ENCODE measurements at regions not wholly inside any gene's neighbourhood (a gene's known extent, or its start where the extent isn't known, plus 50 kb on each side); places are given as distances from the start of the nearest gene placed in this dataset.

DNA sequence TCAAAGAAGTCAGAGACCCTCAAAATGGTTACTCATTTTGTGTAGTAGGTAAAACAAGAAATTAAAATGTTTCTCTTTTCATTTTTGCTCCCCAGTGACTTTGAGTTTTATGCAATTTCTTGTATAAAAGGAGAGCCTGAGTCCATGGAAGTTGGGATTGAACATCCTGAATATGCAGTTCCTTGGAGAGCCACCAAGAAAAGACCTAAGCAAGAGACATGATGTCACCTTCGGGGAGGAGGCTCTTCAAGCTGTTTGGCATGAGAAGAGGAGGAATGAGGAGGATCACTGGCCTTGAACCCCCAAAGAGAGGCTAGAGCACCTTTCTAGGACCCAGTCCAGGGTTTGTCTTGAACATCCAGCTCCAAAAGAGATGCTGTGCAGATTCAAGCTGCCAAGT is 62.3 kb upstream of the CALM2 start:
- DNase-seq (ENCODE audit: low read depth in 4 of 4, low spot score in 1 of 4) = no peak

DNA sequence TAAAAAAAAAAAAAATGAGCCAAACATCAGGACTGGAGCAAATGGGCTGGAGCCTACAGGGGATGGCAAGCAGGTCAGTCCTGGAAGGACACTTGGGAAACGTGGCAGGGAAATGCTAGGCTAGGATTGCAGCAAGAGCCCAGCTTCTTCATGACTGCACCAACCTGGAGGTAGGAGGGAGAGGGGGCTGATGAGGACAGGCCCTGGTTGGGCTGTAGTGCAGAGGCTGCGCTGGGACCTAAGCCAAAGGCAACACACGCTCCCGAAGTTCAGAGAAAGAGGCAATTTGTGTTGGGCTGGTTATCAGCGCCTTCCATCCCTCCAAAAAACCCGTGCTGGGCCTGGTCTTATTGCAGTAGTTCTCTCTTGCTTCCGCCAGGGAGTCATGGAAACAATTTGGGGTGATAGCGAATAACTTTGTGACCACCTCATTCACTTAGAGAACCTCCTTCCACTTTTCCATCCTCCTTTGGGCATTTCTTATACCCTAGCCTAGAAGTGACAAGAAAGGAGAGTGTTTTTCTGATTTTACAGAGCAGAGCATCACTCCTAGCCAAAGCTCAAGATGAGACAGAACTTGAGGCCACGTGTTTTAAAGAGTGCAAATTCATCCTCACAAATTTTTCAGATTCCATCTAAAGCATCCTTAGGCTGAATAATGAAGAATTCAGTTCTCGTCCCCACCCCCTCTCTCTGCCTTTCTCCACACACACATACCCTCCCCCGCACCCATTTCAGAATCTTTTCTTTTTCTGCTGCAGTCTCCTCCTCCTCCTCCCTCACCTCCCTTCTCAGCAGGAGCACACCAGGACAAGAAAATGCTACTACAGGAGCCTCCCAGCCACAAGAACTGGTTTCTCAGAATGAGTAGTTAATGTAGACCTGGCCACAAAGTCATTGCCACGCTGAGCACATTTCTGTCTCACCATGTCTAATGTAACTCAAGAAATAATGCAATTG is 61.3 kb upstream of the CALM2 start:
- no peak for DNase-seq (ENCODE audit: low read depth in 4 of 4, low spot score in 1 of 4)

DNA sequence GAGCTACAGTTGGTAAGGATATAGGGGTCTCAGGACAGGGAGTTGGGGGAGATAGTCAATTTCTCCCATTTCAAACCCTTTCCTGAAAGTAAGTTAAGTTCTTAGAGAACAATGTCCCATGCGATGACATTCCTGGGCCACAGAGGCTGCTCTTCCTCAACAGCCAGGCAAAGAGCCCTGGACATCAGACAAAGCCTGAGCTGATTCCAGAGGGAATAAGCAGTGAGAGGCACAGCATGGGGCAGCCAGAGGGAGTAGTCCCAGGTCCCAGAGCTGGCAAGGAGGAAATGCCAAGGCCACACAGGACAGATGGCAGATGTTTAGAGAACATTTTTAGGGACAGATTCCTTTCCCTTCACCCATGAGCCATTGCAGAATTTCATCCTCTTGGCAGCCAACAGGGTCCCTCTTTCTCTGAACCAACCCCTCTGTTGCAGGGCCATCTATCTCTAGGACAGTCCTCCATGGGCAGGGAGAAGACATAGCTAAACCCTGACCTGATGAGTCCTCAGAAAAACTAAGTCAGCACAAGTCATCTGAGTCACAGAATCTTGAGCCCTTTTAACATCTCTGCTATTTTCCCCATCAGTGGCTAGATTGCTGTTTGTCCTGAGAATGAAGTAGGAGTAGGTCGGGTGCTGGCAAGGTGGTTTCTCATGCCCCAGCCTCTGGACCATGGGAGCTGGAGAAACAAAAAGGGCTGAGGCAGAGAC is 60.3 kb upstream of the CALM2 start:
- DNase-seq (ENCODE audit: low read depth in 4 of 4, low spot score in 1 of 4) = no peak

DNA sequence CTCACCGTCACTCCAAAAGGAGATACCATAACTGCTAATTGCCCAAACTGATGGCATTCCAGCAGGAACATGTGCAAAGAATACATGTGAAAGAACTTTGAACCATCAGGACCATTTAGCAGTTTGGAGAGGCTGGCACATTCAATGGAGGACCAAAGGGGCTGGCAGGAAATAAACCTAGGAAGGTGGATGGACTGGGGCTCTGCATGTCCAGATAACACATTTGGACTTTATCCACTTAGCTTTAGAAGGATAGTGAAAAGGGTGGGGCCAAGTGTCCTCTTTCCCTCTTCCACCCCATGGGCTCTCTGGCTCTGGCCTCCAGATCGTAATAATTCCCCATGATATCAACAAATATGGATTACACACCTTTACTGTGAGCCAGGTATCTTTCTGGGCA is 58.8 kb upstream of the CALM2 start:
- DNase-seq (ENCODE audit: low read depth in 4 of 4, low spot score in 1 of 4) = no peak

DNA sequence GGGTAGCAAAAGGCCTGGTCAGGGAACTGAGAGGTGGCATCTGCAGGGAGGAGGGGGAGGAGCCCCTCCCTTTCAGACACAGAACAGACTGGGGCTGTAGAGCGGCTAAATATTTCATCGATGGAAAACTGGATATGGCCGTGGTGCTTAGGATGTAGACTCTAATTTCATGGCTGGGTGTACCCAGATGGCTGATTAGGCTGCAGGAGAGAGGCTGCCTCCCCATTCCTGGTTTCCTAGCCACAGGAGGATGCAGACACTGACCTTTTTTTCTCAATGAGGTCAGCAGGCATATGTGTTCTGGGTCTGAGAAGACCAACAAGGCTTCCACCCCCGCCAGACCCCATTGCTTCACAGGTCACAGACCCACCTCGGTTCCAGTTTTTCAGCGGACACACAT is 58.1 kb upstream of the CALM2 start:
- DNase-seq (ENCODE audit: low read depth in 4 of 4, low spot score in 1 of 4) = no peak

DNA sequence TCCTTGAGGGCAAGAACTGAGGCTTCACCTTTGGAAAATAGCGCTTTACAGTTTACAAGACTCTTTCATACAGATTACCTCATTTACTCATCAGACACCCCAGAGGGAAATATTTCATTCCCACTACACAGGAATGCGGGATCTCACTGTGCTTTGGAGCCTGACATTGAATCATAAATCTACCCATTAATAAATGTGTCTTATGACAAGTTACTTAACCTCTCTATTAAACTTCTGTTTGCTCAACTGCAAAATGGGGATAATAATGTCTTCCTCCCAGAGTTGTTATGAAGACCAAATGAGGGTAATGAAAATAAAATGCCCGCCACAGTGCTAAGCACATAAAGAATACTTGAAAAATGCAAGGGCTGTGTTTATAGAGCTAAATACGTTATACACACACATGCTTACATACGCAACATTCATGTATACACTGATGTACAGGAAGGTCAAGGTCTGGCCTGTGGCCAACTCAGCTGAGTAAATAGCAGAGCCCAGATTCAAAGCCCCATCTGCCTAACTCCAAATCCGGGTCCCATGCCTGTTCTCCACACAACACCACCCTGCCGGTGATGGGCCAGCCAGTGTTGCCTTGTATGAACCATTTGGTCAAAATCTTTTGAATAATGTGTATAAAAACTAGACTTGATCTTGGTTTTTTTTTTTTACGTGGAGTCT is 56.6 kb upstream of the CALM2 start:
- DNase-seq (ENCODE audit: low read depth in 4 of 4, low spot score in 1 of 4) = no peak

DNA sequence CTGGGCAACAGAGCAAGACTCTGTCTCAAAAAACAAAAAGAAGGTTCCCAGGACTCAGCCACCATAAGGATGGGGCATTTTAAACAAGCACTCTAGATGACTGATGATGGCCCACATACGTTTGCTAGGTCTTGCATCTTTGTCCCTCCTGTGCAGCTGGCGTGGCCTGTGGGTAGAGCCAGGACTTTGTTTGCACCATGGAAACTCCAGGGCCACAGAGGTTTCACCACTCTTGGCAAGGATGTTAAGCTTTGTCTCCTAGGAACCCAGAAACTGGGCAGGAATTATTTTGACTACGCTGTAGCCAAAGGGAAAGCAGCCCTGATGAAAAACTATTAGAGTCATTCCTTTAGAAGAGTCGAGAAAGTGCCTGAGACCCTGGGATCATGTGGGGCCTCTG is 54.1 kb upstream of the CALM2 start:
- DNase-seq (ENCODE audit: low read depth in 4 of 4, low spot score in 1 of 4) = no peak

DNA sequence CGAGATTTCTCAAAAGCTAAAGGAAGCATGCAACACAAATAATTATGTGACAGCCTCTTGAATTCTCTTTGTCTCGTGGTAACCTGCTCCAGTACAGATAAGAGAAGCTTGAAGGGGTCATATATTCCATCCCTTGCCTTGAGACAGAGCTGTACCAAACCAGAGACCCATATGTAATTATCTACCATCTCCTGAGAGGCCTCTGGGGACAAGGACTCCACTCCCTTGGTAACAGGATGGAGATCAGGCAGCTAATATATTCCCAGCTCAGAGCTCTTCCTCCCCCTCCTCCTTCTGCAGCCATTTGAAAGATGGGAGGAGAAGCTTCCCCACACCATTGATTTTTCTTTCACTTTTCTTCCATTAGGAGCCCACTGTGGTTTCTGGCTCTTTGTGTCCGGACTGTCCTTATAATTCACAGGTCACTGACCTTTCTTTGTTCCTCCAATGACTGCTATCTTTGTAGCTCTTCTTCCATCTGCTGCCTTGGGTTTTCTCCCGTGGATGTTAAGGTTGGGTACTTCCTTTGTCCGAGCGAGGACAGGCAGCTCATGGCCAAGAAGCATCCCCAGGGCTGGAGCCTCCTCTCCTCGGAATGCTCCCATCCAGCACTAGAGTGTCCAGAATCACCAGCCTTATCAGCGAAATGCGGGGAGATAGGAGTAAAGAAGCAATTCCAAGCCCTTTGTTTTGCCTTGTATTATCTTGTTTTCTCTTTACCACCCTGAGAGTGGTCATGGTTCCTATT is 51.4 kb upstream of the CALM2 start:
- no peak for DNase-seq (ENCODE audit: low read depth in 4 of 4, low spot score in 1 of 4)

DNA sequence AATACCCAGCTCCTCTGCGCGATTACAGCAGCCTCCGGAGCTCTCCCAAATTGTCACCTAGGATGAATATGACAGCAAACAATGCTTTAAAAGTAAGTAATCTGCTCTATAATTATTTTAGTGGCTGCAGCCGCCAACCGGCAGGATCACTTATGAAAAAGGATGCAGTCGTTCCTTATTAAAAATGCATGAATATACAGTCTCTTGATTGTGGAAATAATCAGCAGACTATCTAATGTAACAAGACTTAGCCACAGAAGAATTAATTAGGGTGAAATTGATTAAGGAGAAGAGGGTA is 50.6 kb upstream of the CALM2 start:
- no peak for DNase-seq (ENCODE audit: low read depth in 4 of 4, low spot score in 1 of 4)

DNA sequence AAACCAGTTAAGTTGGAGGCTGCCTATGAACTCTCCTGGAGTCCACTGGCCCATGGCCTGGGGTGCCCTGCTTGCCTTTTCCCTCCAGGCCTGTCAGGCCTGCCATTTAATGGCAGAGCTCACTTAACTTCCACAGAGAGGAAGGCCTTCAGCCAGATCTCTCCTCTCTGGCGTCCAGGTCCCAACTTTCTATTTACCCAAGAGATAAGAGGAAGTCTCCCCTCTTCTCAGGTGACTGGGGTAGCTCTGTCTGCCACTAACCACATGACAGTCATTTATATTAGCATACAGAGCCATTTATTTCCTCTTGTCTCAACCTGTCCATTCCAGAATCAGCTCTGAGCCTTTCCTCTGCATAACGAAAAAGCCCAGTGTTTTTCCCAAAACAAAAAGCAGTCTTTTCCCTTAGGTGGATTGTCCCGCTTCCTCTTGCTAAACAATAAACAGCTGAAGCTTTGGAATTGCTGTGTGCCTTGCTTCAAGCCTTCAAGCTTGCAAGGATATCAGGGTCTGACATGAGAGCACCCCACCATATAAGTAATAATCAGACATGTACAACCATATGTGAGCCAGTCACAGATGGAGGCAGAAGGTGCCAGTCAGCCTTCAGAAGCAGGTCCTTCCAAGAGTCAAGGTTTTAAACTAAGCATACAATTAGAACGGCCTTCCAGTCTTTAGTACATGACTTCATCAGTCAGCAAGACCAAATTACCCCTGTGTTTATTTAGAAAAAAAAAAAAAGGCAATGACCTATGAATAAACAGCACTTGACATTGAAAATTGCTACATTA is 50.0 kb upstream of the CALM2 start:
- no peak for DNase-seq (ENCODE audit: low read depth in 4 of 4, low spot score in 1 of 4)

All from stimulated activated CD4-positive, alpha-beta T cell treated with anti-CD3 and anti-CD28 coated beads, Interleukin-1b, Interleukin-23, amount 100 ng/mL, for 24 hours (primary cell).